ENCODE measurements at regions not wholly inside any gene's neighbourhood (a gene's known extent, or its start where the extent isn't known, plus 50 kb on each side); places are given as distances from the start of the nearest gene placed in this dataset.

DNA sequence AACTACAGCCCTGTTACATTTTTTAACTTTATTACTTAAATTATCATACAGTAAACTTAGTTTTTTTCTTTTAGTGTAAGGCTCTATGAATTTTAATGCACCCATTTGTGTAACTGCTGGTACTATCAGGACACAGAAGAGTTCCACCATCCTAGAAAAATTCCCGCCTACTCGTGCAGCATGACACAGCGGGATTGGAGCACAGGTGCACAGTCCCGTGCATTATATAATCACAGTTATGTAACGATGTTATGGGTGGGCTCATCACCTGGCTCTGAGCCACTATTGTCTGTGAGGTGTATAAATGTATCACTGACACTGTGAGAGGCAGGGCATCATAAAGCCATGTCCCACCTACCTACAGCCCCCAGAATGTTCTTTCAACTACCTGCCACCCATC, 80.7 kb downstream of the DRD1 start:
- no peak for ATAC-seq
- Mint-ChIP-seq H3K27me3 (ENCODE audit: low read depth) (peaks cover 30% of the 10 kb centered on the region), H3K4me1 (ENCODE audit: low read depth) (no peaks in the 10 kb centered on the region), H3K9me3 (no peaks in the 10 kb centered on the region), H3K4me3 (no peak overlapping the region), H3K36me3 (ENCODE audit: insufficient read depth) (no peaks in the 10 kb centered on the region)
- DNase-seq = no peak

GRCh38 chr5:175357995-175358394, 86.0 kb downstream of the DRD1 start:
- H3K4me3 Mint-ChIP-seq = no peak overlapping the region
- ATAC-seq = no peak
- no peak for DNase-seq
- H3K4me1 Mint-ChIP-seq (ENCODE audit: low read depth) = no peaks in the 10 kb centered on the region
- H3K27me3 Mint-ChIP-seq (ENCODE audit: low read depth) = peaks cover 26% of the 10 kb centered on the region
- no peaks in the 10 kb centered on the region for H3K9me3 Mint-ChIP-seq
- no peaks in the 10 kb centered on the region for H3K36me3 Mint-ChIP-seq (ENCODE audit: insufficient read depth)

- Mint-ChIP-seq H3K4me3 (no peak overlapping the region), H3K36me3 (ENCODE audit: insufficient read depth) (no peaks in the 10 kb centered on the region), H3K27me3 (ENCODE audit: low read depth) (peaks cover 23% of the 10 kb centered on the region), H3K9me3 (no peaks in the 10 kb centered on the region), H3K4me1 (ENCODE audit: low read depth) (no peaks in the 10 kb centered on the region)
- DNase-seq = no peak
- no peak for ATAC-seq
These were observed 87.6 kb downstream of the DRD1 start for GRCh38 chr5:175356428-175356827.

DNA sequence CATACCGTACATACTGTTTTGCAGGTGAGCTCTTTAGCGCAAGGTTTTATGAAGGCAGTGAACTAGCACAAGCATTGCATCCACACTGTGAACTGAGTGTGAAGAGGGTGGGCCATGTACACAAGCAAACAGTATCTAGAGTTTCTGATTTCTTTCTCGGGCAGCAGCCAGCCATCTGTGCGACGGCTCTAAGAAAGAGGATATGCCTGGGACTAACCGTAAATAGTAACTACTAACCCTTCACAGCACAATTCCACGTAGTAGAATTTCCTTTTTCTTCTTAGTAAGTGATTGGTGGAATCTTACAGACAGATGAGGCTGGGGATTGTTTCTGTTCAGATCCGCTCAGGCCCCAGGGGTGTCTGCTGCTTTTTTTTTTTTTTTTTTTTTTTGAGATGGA, 89.0 kb downstream of the DRD1 start:
- H3K4me3 Mint-ChIP-seq = no peak overlapping the region
- H3K4me1 Mint-ChIP-seq (ENCODE audit: low read depth) = no peaks in the 10 kb centered on the region
- no peak for ATAC-seq
- no peaks in the 10 kb centered on the region for H3K36me3 Mint-ChIP-seq (ENCODE audit: insufficient read depth)
- peaks cover 30% of the 10 kb centered on the region for H3K27me3 Mint-ChIP-seq (ENCODE audit: low read depth)
- H3K9me3 Mint-ChIP-seq = no peaks in the 10 kb centered on the region
- no peak for DNase-seq

DNA sequence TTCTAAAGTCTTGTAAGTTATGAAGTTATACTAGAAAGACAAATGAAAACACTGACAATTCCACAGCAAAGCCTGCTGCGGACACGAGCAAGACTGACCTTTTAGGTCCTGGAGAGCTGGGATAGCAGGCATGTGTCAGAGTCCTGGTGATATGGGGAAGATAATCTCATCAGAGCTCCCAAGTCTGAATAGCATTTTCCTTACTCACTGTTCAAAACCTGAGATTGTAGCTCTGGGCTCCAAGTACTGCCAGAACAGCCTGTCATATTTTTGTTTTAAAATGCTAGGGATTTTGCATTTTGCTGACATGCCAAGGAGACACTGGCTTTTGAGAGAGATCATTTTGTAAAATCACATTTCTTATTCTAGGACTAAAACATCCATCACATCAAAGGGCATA, 90.1 kb downstream of the DRD1 start:
- DNase-seq (no peak), ATAC-seq (no peak)
- Mint-ChIP-seq H3K4me1 (ENCODE audit: low read depth) (no peaks in the 10 kb centered on the region), H3K36me3 (ENCODE audit: insufficient read depth) (no peaks in the 10 kb centered on the region), H3K4me3 (no peak overlapping the region), H3K9me3 (no peaks in the 10 kb centered on the region), H3K27me3 (ENCODE audit: low read depth) (peaks cover 33% of the 10 kb centered on the region)

DNA sequence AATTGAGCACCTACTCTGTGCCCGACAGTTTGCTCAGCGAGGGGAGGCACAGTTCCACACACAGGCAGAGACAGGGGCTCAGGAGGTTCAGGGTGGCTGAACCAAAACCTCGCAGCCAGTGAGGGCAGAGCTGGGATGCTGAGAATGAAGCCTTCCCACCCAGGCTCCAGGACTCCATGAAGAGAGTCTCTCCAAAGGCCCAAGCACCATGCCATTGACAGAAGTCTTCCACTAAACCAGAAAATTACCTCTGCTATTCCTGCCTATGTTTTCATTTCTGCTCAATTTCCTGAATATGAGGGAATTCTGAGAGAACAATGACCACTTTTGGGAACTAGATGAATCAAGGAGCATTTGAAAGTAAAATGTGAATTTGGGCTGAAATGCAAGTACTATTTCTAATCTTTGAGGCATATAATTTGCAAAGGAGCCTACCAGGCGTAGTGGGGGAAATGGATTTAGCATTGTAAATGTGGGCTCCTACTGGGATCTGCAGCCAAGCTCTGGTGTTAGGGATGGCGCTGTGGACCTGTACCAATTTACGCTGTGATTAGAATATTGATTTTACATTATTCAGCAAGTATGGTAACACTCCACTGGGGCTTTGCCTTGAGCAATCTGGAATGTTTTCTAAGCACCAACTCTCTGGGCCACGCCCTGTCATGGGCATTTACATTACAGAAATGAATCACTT, 91.9 kb downstream of the DRD1 start:
- ATAC-seq (no peak), DNase-seq (no peak)
- Mint-ChIP-seq H3K4me1 (ENCODE audit: low read depth) (no peaks in the 10 kb centered on the region), H3K27me3 (ENCODE audit: low read depth) (peaks cover 30% of the 10 kb centered on the region), H3K36me3 (ENCODE audit: insufficient read depth) (no peaks in the 10 kb centered on the region), H3K9me3 (no peaks in the 10 kb centered on the region), H3K4me3 (no peak overlapping the region)

DNA sequence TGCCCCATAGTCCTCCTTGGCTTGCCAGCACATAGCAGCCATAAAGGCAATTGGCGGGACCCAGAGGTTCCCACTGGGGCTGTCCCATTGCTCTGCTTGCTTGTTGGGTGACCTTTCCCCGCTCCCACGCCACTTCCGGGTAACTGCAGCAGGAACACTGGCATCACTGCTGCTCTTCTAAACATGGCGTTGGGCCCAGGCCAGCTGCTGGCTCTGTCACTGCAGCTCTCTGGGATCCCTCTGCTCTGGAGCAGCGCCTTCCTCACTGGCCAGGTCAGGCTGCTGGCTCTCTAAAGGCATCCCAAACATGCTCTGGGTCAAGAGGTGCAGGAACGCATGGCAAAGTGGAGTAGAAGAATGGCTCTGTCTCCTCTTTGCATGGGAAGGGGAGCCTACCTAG, 92.9 kb downstream of the DRD1 start:
- Mint-ChIP-seq H3K9me3 (no peaks in the 10 kb centered on the region), H3K27me3 (ENCODE audit: low read depth) (peaks cover 30% of the 10 kb centered on the region), H3K4me1 (ENCODE audit: low read depth) (no peaks in the 10 kb centered on the region), H3K4me3 (no peak overlapping the region), H3K36me3 (ENCODE audit: insufficient read depth) (no peaks in the 10 kb centered on the region)
- DNase-seq = no peak
- ATAC-seq = no peak

GRCh38 chr5:175347931-175348330, 96.1 kb downstream of the DRD1 start:
- Mint-ChIP-seq H3K4me3 (no peak overlapping the region), H3K27me3 (ENCODE audit: low read depth) (peaks cover 29% of the 10 kb centered on the region), H3K36me3 (ENCODE audit: insufficient read depth) (no peaks in the 10 kb centered on the region), H3K4me1 (ENCODE audit: low read depth) (no peaks in the 10 kb centered on the region), H3K9me3 (no peaks in the 10 kb centered on the region)
- ATAC-seq = no peak
- no peak for DNase-seq

DNA sequence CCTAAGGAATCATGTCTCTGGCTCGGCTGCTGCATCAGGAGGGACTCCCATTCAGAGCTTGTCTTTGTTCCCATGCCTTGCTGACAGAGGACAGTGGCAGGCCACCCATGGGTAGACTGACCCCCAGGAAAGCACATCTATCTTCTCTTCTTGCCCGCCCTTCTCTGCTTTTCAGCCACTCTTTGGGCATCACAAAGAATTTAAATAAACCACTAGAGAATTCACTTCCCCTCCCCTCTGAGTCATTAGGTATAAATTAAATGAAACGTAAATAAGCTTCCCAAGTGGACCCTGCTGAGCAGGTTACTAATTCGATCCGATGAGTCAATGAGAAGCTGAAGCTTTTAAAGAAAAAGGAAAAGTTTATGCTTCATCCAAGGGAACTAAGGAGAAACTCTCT, 97.0 kb downstream of the DRD1 start:
- Mint-ChIP-seq H3K36me3 (ENCODE audit: insufficient read depth) (no peaks in the 10 kb centered on the region), H3K4me3 (no peak overlapping the region), H3K27me3 (ENCODE audit: low read depth) (peaks cover 25% of the 10 kb centered on the region), H3K4me1 (ENCODE audit: low read depth) (no peaks in the 10 kb centered on the region), H3K9me3 (no peaks in the 10 kb centered on the region)
- ATAC-seq (no peak), DNase-seq (no peak)

GRCh38 chr5:175344331-175345195, 99.4 kb downstream of the DRD1 start:
- no peaks in the 10 kb centered on the region for H3K9me3 Mint-ChIP-seq
- no peak for DNase-seq
- H3K4me3 Mint-ChIP-seq = no peak overlapping the region
- peaks cover 12% of the 10 kb centered on the region for H3K27me3 Mint-ChIP-seq (ENCODE audit: low read depth)
- no peak for ATAC-seq
- no peaks in the 10 kb centered on the region for H3K4me1 Mint-ChIP-seq (ENCODE audit: low read depth)
- no peaks in the 10 kb centered on the region for H3K36me3 Mint-ChIP-seq (ENCODE audit: insufficient read depth)

DNA sequence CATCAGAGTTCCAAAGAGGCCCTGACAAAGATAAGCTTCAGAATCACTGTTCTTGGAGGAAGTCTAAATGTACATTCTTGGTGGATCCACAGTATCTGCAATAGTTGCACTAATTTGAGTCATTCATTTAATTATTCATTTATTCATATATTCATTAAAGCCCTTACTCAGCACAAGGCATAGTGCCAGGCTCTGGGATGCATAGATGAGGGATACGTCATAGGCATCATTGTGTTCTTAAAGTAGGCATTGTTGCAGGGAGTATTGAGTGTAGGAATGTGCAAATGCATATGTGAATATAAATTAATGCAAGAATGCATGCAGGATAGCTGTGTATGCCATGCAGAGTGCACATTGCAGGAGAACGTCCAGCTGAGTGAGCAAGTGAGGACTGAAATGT, 100.7 kb downstream of the DRD1 start:
- ATAC-seq (no peak), DNase-seq (no peak)
- Mint-ChIP-seq H3K9me3 (no peaks in the 10 kb centered on the region), H3K27me3 (ENCODE audit: low read depth) (peaks cover 8% of the 10 kb centered on the region), H3K4me1 (ENCODE audit: low read depth) (no peaks in the 10 kb centered on the region), H3K36me3 (ENCODE audit: insufficient read depth) (no peaks in the 10 kb centered on the region), H3K4me3 (no peak overlapping the region)

GRCh38 chr5:175340180-175340579, 103.8 kb downstream of the DRD1 start:
- peaks cover 3% of the 10 kb centered on the region for H3K27me3 Mint-ChIP-seq (ENCODE audit: low read depth)

GRCh38 chr5:175337680-175338079, 106.3 kb downstream of the DRD1 start:
- Mint-ChIP-seq H3K36me3 (ENCODE audit: insufficient read depth) (no peaks in the 10 kb centered on the region), H3K4me1 (ENCODE audit: low read depth) (no peaks in the 10 kb centered on the region), H3K4me3 (no peak overlapping the region), H3K9me3 (no peaks in the 10 kb centered on the region), H3K27me3 (ENCODE audit: low read depth) (no peaks in the 10 kb centered on the region)
- DNase-seq = no peak
- ATAC-seq = no peak

More at GRCh38 chr5:175340180-175340579, 103.8 kb downstream of the DRD1 start:
- ATAC-seq = no peak
- no peaks in the 10 kb centered on the region for H3K9me3 Mint-ChIP-seq
- no peak overlapping the region for H3K4me3 Mint-ChIP-seq
- no peak for DNase-seq
- no peaks in the 10 kb centered on the region for H3K36me3 Mint-ChIP-seq (ENCODE audit: insufficient read depth)
- H3K4me1 Mint-ChIP-seq (ENCODE audit: low read depth) = no peaks in the 10 kb centered on the region

DNA sequence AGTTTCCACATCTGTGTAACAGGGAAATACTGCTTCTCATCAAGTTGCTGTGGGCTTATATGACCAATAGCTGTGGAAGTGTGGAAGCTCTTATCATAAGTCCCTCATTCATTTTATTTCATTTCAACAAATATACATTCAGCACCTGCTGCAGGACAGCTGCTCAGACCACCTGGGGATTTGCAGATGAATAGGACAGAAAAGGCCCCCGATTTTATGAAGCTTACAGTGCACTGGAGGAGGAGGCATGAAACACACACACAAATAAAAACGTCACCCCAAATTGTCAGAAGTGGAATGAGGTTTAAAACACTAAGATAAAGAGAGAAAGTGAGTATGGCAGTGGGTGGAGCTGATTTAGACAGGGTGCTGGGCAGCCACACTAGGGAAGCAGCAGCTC, 107.2 kb downstream of the DRD1 start:
- H3K36me3 Mint-ChIP-seq (ENCODE audit: insufficient read depth) = no peaks in the 10 kb centered on the region
- no peaks in the 10 kb centered on the region for H3K9me3 Mint-ChIP-seq

DNA sequence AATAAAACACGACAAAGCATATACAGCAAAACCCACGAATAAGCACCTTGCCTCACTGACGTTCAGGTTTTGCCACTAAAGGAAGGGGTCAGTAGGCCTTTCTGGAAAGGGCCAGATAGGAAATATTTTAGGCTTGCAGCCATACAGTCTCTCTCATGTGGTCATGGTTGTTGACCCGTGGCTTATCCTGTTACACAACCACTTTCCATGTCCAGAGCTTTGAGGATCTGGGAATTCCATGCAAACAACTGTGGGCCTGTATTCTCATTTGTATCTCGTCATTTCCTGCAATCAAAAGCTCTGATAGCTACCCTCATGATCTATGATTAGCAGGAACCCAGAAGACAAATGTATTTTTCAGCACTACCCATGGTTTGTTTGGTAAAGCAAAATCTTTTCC, 108.3 kb downstream of the DRD1 start:
- no peak overlapping the region for H3K4me3 Mint-ChIP-seq
- H3K27me3 Mint-ChIP-seq (ENCODE audit: low read depth) = no peaks in the 10 kb centered on the region
- H3K9me3 Mint-ChIP-seq = no peaks in the 10 kb centered on the region
- H3K36me3 Mint-ChIP-seq (ENCODE audit: insufficient read depth) = no peaks in the 10 kb centered on the region
- DNase-seq (no peak), ATAC-seq (no peak)
- no peaks in the 10 kb centered on the region for H3K4me1 Mint-ChIP-seq (ENCODE audit: low read depth)

More for the DNA sequence above, 107.2 kb downstream of the DRD1 start:
- H3K4me1 Mint-ChIP-seq (ENCODE audit: low read depth) = no peaks in the 10 kb centered on the region
- ATAC-seq (no peak), DNase-seq (no peak)
- no peaks in the 10 kb centered on the region for H3K27me3 Mint-ChIP-seq (ENCODE audit: low read depth)
- H3K4me3 Mint-ChIP-seq = no peak overlapping the region

All from activated T-cell treated with anti-CD3 and anti-CD28 coated beads, Interleukin-2, amount 50 U/mL, for 4 hours (primary cell).